Thoracic aorta (tissue), 2 donors: ENCODE measurements at regions not wholly inside any gene's neighbourhood (a gene's known extent, or its start where the extent isn't known, plus 50 kb on each side); places are given as distances from the start of the nearest gene placed in this dataset.

Experiments
- ATAC-seq: fragments of 150-250 bp; one replicate; pipeline ENCODE4 v1.8.0; 2017; ENCODE audit warnings: low read depth; ENCODE audit not compliant: insufficient number of reproducible peaks, low FRiP score
- DNase-seq: peaks from one replicate; pipeline ENCODE4 v3.0.0-alpha.2; 2020; ENCODE audit warnings: low spot score
- H3K27ac ChIP-seq, 2 donors: fragments of 200-600 bp; sonication (generic); 1 replicate in 1 of 2; 2 replicates in 1 of 2; pipeline ENCODE4 v1.5.1; 2016; ENCODE audit warnings: mild to moderate bottlenecking in 2 of 2, moderate library complexity in 2 of 2
- H3K27me3 ChIP-seq: fragments of 200-600 bp; sonication (generic); replicated peaks from 2 replicates; pipeline ENCODE4 v1.6.0; 2016; ENCODE audit warnings: mild to moderate bottlenecking; ENCODE audit not compliant: insufficient read depth
- H3K36me3 ChIP-seq: fragments of 200-600 bp; sonication (generic); one replicate; pipeline ENCODE4 v1.5.1; 2016
- H3K4me1 ChIP-seq, 2 donors: fragments of 200-600 bp; sonication (generic); 1 replicate in 1 of 2; 2 replicates in 1 of 2; pipeline versions ENCODE4 v1.5.1 to v1.6.0; 2016; ENCODE audit warnings: low read depth in 2 of 2, mild to moderate bottlenecking in 1 of 2; ENCODE audit not compliant: control insufficient read depth in 1 of 2
- H3K4me3 ChIP-seq: fragments of 200-600 bp; sonication (generic); 2 replicates; pipeline ENCODE4 v1.5.1; 2016; ENCODE audit warnings: mild to moderate bottlenecking
- H3K9me3 ChIP-seq: fragments of 200-600 bp; sonication (generic); 2 replicates; pipeline ENCODE4 v1.5.1; 2016
- TF ChIP-seq, protein P1 (sequence below): fragments of 200-600 bp; sonication (generic); IDR thresholded peaks from one replicate; pipeline ENCODE4 v1.5.1; 2019; ENCODE audit warnings: antibody characterized with exemption

DNA sequence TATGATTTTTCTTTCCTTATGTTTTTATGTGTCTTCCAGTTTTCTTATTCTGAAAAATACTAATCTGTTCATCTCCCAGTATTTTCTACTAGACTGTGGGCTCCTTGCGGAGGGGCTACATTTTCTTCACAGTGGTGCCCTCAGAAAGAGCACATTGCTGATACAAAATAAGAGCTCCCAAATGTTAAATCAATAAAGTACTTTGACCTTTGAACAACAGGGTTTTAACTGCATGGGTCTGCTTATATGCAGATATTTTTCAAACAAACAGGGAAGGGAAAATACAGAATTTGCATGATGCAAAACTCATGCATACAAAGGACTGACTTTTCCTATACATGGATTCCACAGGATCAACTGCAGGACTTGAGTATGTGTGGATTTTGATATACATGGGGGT is 79.9 kb upstream of the ACO1 start:
- ATAC-seq, result no peak
- no peak overlapping the region for H3K4me3 ChIP-seq

GRCh38 chr9:32306006-32306405 is 78.4 kb upstream of the ACO1 start:
- TF ChIP-seq, protein P1, sequence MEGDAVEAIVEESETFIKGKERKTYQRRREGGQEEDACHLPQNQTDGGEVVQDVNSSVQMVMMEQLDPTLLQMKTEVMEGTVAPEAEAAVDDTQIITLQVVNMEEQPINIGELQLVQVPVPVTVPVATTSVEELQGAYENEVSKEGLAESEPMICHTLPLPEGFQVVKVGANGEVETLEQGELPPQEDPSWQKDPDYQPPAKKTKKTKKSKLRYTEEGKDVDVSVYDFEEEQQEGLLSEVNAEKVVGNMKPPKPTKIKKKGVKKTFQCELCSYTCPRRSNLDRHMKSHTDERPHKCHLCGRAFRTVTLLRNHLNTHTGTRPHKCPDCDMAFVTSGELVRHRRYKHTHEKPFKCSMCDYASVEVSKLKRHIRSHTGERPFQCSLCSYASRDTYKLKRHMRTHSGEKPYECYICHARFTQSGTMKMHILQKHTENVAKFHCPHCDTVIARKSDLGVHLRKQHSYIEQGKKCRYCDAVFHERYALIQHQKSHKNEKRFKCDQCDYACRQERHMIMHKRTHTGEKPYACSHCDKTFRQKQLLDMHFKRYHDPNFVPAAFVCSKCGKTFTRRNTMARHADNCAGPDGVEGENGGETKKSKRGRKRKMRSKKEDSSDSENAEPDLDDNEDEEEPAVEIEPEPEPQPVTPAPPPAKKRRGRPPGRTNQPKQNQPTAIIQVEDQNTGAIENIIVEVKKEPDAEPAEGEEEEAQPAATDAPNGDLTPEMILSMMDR, result no peak
- Histone ChIP-seq H3K4me1 (no peaks in the 10 kb centered on the region), H3K36me3 (no peaks in the 10 kb centered on the region), H3K27me3 (no peaks in the 10 kb centered on the region), H3K9me3 (no peaks in the 10 kb centered on the region), H3K4me3 (no peak overlapping the region), H3K27ac (no peak overlapping the region)
- DNase-seq (no peak), ATAC-seq (no peak)

More for the DNA sequence above, 79.9 kb upstream of the ACO1 start:
- no peak for DNase-seq
- Histone ChIP-seq H3K27me3 (no peaks in the 10 kb centered on the region), H3K9me3 (no peaks in the 10 kb centered on the region), H3K4me1 (no peaks in the 10 kb centered on the region), H3K36me3 (no peaks in the 10 kb centered on the region), H3K27ac (no peak overlapping the region)
- TF ChIP-seq, protein P1, result no peak

GRCh38 chr9:32319312-32319929 is 65.0 kb upstream of the ACO1 start:
- Histone ChIP-seq H3K4me1 (no peaks in the 10 kb centered on the region), H3K36me3 (no peaks in the 10 kb centered on the region), H3K4me3 (no peak overlapping the region), H3K27me3 (no peaks in the 10 kb centered on the region), H3K9me3 (no peaks in the 10 kb centered on the region), H3K27ac (no peak overlapping the region)
- DNase-seq (no peak), ATAC-seq (no peak)
- TF ChIP-seq, protein P1, result no peak

DNA sequence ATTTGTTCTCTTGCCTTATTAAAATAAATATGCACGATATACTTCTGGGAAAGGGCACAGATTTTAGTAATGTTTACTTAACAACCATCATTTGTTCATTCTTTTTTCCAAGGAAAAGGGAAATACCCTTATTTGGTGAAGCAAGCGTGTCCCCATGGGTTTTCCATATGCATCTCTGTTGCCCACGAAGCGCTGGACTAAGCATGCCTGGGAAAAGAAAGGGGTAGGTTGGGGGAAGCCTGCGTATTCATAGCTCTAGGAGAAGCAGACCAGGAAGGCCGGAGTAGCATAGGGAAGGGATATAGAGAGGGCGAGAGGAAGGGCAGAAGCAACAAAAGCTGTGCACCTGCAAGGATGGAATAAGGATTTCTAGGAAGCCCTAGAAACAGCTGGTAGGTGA is 61.8 kb upstream of the ACO1 start:
- Histone ChIP-seq H3K9me3 (no peaks in the 10 kb centered on the region), H3K27me3 (no peaks in the 10 kb centered on the region), H3K4me1 (no peaks in the 10 kb centered on the region), H3K4me3 (no peak overlapping the region), H3K27ac (no peak overlapping the region), H3K36me3 (no peaks in the 10 kb centered on the region)
- no peak for ATAC-seq
- TF ChIP-seq, protein P1, result no peak
- no peak for DNase-seq

DNA sequence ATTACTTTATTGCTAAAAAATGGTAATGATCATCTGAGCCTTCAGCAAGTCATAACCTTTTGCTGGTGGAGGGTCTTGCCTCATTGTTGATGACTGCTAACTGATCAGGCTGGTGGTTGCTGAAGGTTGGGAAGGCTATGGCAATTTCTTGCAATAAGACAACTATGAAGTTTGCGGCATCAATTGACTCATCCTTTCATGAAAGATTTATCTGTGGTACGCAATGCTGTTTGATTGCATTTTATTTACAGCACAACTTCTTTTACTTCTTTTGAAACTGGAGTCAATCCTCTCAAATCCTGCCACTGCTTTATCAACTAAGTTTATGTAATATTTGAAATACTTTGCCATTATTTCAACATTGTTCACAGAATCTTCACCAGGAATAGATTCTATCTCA is 58.3 kb upstream of the ACO1 start:
- Histone ChIP-seq H3K27ac (no peak overlapping the region), H3K9me3 (no peaks in the 10 kb centered on the region), H3K27me3 (no peaks in the 10 kb centered on the region), H3K36me3 (no peaks in the 10 kb centered on the region), H3K4me3 (no peak overlapping the region), H3K4me1 (no peaks in the 10 kb centered on the region)
- no peak for ATAC-seq
- no peak for DNase-seq
- TF ChIP-seq, protein P1, result no peak
